NCI-H1048 (cell line): ENCODE measurements at regions not wholly inside any gene's neighbourhood (a gene's known extent, or its start where the extent isn't known, plus 50 kb on each side); places are given as distances from the start of the nearest gene placed in this dataset.
"Not testable (repeated sequence)": the region's sequence is repeated elsewhere in the genome, so short reads cannot be mapped to it uniquely, and the experiment has no call there.

Experiments
- DNase-seq: peaks from one replicate; lab custom pipeline; 2025; lab: John Stamatoyannopoulos, UW

DNA sequence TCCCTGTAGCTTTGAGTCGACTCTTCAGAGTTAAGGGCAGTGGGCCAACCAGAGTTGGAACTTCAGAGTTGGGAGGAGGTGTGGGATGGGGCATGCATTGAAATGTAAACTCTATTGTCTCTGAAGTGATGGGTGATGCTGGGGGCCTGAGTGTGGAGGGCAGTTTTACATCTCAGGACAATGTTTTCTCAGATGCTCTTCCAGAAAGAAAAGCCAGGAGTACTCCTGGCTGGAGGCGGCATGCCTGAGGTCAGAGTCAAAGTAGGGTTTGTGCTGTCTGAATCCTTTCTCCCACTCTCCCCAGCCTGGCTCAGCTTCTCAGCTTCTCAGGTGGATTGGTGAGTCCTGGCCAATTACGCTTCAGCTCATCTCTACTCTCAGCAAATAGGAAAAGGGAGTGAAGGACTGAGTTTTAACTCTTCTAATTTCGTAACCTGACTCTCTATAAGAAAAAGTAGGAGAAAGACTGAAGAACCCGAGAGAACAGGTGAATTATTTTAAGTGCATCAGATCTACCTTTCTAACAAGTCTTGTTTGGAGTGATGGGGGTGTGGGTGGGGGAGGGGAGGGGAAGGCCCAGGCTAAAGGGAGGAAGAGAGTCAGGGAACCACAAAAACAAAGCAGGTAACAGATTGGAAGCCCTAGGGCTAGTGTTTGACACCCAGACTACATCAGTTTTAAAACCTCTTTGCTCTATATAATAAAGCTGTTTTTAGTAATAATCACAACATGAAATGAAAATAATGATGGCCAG lies 107.5 kb upstream of the PELI1 start:
- DNase-seq = no peak

- DNase-seq = not testable (repeated sequence)
Observed at GRCh38 chr2:64252251-64252978, 108.2 kb upstream of the PELI1 start.

GRCh38 chr2:64253421-64253820 lies 109.2 kb upstream of the PELI1 start:
- not testable (repeated sequence) for DNase-seq

GRCh38 chr2:64258566-64258965 lies 114.3 kb upstream of the PELI1 start:
- no peak for DNase-seq

- no peak for DNase-seq
Observed at GRCh38 chr2:64259312-64259711, 115.1 kb upstream of the PELI1 start.

DNA sequence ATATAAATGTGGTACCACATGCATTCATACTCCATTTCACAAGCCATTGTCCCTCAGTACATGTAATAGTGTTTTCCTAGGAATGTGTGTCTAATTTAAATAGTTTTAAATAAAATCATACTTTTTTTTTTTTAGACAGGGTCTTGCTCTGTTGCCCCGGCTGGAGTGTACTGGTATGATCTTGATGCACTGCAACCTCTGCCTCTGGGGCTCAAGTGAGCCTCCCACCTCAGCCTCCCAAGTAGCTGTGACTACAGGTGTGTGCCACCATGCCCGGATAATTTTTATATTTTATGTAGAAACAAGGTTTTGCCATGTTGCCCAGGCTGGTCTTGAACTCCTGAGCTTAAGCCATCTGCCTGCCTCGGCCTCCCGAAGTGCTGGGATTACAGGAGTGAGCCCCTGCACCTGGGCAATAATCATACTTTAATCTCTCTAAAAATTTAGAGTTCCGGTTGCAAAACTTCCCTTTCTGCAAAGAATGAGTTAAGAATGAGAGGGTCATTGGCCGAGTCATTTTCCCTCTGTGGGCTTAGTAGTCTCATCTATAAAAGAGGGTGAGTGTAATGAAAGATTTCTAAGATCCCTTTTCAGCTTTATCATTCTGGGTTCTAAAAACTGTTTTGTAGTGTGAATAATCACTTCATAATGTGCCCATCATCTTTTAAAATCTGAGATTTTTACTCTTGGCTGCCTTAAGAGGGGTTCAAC lies 116.0 kb upstream of the PELI1 start:
- DNase-seq = no peak

- DNase-seq = no peak
Observed at GRCh38 chr2:64260817-64261216, 116.6 kb upstream of the PELI1 start.

GRCh38 chr2:64262071-64262470 lies 117.9 kb upstream of the PELI1 start:
- DNase-seq = no peak

DNA sequence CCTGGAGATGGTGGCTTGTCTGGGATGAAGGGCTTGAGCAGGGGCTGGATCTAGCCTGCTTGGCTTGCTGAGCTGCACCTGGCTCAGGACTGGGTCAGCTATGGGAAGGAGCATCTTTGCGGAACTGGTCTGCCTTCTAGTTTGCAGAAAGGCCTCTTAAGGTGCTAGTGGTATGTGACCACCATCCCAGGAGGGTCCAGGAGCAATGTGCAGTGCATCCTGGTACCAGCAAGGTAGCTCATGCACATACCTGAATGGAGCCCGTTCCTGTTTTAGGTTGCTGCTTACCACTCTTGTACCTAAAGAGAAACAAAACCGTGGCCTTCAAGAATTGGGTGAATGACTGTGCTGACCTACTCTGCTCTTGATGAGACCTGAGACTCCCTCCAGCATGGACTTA lies 118.6 kb upstream of the PELI1 start:
- DNase-seq = no peak

DNA sequence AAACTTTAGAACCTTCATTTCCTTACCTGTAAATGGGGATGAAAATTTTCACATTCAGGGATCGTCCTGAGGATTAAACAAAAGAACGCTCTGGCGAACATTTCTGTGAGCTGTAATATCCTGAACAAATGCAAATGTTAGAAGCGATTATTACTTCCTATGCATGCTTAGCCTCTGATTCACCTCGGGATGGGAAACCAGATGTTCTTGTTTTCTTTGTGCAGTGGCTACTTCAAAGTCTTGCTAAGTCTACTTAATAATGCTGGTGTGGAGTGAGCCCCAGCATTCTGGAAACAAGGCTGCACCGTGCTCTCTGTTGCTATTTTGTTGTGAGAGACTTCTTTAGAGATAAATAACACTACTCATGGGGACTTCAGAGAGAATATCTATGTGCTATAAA lies 119.1 kb upstream of the PELI1 start:
- peak; percentile 65 for DNase-seq

- no peak for DNase-seq
Observed at GRCh38 chr2:64267699-64268098, 123.5 kb upstream of the PELI1 start.

DNA sequence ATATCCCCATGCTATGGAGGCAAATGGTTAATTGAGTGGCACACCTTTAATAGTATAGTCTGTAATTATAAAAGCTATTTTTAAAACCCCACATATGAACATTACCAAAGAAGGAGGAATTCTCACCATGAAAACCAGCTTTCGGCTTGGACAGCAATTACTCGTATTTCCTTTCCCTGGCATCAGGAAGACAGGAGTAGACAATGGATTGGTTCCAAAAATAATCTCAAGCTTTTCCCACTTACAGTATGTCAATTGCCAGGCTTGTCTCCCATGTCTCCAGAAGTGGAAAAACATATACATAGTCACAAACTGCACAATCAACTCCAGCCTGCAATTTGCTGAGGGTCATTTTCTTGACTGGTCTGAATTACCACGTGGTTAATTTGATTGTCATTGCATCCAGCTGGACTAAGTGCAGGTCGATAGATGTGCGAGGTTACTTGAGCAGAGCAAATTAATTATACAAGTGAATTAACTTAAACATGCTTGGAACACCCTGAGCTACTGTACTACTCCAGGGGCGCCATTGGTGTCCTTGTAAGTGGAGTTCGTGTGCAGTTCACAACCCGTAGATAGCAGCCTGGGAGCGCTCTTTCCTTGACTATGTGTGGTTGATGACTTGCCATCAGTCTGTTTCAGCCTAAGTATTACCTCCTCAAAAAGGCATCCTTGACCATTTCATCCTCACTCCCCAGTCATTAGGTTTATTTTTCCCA lies 124.3 kb upstream of the PELI1 start:
- no peak for DNase-seq

- DNase-seq = no peak
Observed at GRCh38 chr2:64273524-64274398, 129.5 kb upstream of the PELI1 start.

GRCh38 chr2:64274399-64275173 lies 130.4 kb upstream of the PELI1 start:
- DNase-seq = no peak

DNA sequence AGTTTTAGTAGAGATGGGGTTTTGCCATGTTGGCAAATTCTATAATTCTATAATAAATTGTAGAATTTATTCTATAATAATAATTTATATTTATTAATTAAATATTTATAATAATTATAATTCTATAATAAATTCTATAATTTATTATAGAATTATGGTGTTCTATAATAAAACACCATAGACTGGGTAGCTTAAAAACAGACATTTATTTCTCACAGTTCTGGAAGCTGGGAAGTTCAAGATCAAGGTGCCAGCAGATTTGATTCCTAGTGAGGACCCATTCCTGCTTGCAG lies 130.9 kb upstream of the PELI1 start:
- DNase-seq = no peak

GRCh38 chr2:64276417-64277095 lies 132.3 kb upstream of the PELI1 start:
- DNase-seq = peak; percentile 8

DNA sequence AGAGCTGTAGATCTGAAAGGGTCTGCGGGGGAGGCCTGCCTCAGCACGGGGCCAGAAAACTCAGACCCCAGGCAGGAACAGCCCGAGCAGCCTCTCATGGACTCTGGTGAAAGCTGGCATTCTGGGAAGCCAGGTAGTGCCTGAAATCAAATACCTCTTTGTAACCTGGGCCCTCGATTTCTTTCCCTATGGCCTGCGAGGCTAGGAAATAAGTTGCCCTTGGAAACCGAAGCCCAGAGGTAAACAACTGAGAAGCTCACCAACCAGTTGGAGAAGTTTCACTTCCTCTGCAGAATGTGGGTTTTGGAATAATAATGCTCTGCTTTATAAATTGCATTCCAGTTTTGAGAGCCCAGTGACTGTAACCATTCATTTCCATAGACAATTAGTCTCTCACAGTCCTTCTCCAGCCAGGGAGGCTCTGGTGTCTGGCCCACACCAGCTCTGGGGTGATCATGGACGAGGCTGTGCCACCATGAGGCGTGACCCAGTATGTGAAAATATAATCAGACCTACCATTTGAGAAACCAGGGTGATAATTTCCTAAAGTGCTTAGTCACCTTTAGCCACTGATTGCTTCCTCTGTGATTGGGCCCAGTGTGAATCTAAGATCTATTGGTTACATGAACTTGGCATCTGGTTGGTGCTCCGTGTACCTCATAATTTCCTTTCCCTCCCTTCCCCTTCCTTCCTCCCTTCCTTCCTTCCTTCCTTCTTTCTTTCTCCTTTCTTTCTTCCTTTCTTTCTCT lies 133.1 kb upstream of the PELI1 start:
- DNase-seq = peak; percentile 63

GRCh38 chr2:64280812-64281211 lies 136.6 kb upstream of the PELI1 start:
- DNase-seq = not testable (repeated sequence)

GRCh38 chr2:64283006-64283570 lies 138.9 kb upstream of the PELI1 start:
- DNase-seq = no peak
